Ishikawa (cell line): ENCODE measurements at regions not wholly inside any gene's neighbourhood (a gene's known extent, or its start where the extent isn't known, plus 50 kb on each side); places are given as distances from the start of the nearest gene placed in this dataset.

ENCODE experiments used
- CEBPB ChIP-seq: IDR thresholded peaks from 2 replicates; pipeline ENCODE4 v1.6.1; 2012
- CREB1 ChIP-seq: IDR thresholded peaks from 2 replicates; pipeline ENCODE4 v1.6.1; 2012; ENCODE audit warnings: low read depth
- EGR1 ChIP-seq: IDR thresholded peaks from 2 replicates; pipeline ENCODE4 v1.6.1; 2012
- EP300 ChIP-seq: IDR thresholded peaks from 2 replicates; pipeline ENCODE4 v1.6.1; 2012; ENCODE audit warnings: borderline replicate concordance
- FOXM1 ChIP-seq: IDR thresholded peaks from 2 replicates; pipeline ENCODE4 v1.6.1; 2012; ENCODE audit warnings: low read depth, borderline replicate concordance
- MAX ChIP-seq: IDR thresholded peaks from 2 replicates; pipeline ENCODE4 v1.6.1; 2012
- NFIC ChIP-seq: IDR thresholded peaks from 2 replicates; pipeline ENCODE4 v1.6.1; 2012
- RAD21 ChIP-seq: IDR thresholded peaks from 2 replicates; pipeline ENCODE4 v1.6.1; 2012; ENCODE audit warnings: low read depth
- REST ChIP-seq: IDR thresholded peaks from 2 replicates; pipeline ENCODE4 v1.6.1; 2012; ENCODE audit warnings: low read depth, mild to moderate bottlenecking
- TAF1 ChIP-seq: IDR thresholded peaks from 2 replicates; pipeline ENCODE4 v1.6.1; 2012; ENCODE audit warnings: low read depth, mild to moderate bottlenecking
- TCF12 ChIP-seq: IDR thresholded peaks from 2 replicates; pipeline ENCODE4 v1.6.1; 2012; ENCODE audit warnings: low read depth
- TEAD4 ChIP-seq: IDR thresholded peaks from 2 replicates; pipeline ENCODE4 v1.6.1; 2012
- USF1 ChIP-seq: IDR thresholded peaks from 2 replicates; pipeline ENCODE4 v1.6.1; 2012
- YY1 ChIP-seq: IDR thresholded peaks from 2 replicates; pipeline ENCODE4 v1.6.1; 2012; ENCODE audit warnings: low read depth
- ZBTB7A ChIP-seq: IDR thresholded peaks from 2 replicates; pipeline ENCODE4 v1.6.1; 2012; ENCODE audit warnings: low read depth

- no peak for TF ChIP-seq REST
Observed at GRCh38 chr2:116706396-116706795, 1108.1 kb upstream of the DDX18 start.

GRCh38 chr2:116716038-116716437 is 1098.5 kb upstream of the DDX18 start:
- no peak for TF ChIP-seq TCF12
- TF ChIP-seq REST: no peak
- TF ChIP-seq FOXM1: no peak
- TF ChIP-seq TEAD4: no peak
- no peak for TF ChIP-seq CEBPB
- no peak for TF ChIP-seq USF1
- no peak for TF ChIP-seq EGR1
- no peak for TF ChIP-seq YY1
- TF ChIP-seq EP300: no peak
- TF ChIP-seq MAX: no peak
- TF ChIP-seq RAD21: no peak
- TF ChIP-seq ZBTB7A: no peak
- TF ChIP-seq TAF1: no peak
- TF ChIP-seq CREB1: no peak
- TF ChIP-seq NFIC: no peak

GRCh38 chr2:116716444-116716843 is 1098.0 kb upstream of the DDX18 start:
- TF ChIP-seq TAF1 (no peak), MAX (no peak), NFIC (no peak), FOXM1 (no peak), EP300 (no peak), USF1 (no peak), RAD21 (no peak), CEBPB (no peak), EGR1 (no peak), YY1 (no peak), TEAD4 (no peak), ZBTB7A (no peak), TCF12 (no peak), REST (no peak), CREB1 (no peak)

- TF ChIP-seq EP300: no peak
- no peak for TF ChIP-seq MAX
- no peak for TF ChIP-seq EGR1
- TF ChIP-seq TCF12: no peak
- no peak for TF ChIP-seq CEBPB
- TF ChIP-seq TAF1: no peak
- TF ChIP-seq FOXM1: no peak
- TF ChIP-seq ZBTB7A: no peak
- no peak for TF ChIP-seq YY1
- TF ChIP-seq CREB1: no peak
- no peak for TF ChIP-seq NFIC
Observed at GRCh38 chr2:116717832-116718231, 1096.7 kb upstream of the DDX18 start.

- TF ChIP-seq CEBPB: no peak
- no peak for TF ChIP-seq REST
- TF ChIP-seq TCF12: no peak
- TF ChIP-seq NFIC: no peak
- TF ChIP-seq FOXM1: no peak
- no peak for TF ChIP-seq RAD21
- TF ChIP-seq CREB1: no peak
- no peak for TF ChIP-seq MAX
- TF ChIP-seq EP300: no peak
- TF ChIP-seq EGR1: no peak
- TF ChIP-seq YY1: no peak
- TF ChIP-seq TEAD4: no peak
- no peak for TF ChIP-seq ZBTB7A
- no peak for TF ChIP-seq USF1
- no peak for TF ChIP-seq TAF1
Observed at GRCh38 chr2:116718451-116718850, 1096.0 kb upstream of the DDX18 start.
